Esophagus muscularis mucosa (tissue), 3 donors: ENCODE measurements at regions not wholly inside any gene's neighbourhood (a gene's known extent, or its start where the extent isn't known, plus 50 kb on each side); places are given as distances from the start of the nearest gene placed in this dataset.

ENCODE experiments used
- CTCF ChIP-seq, 3 experiments: fragments of 200-600 bp in 2 of 3; fragments of 450-650 bp in 1 of 3; sonication (generic) in 2 of 3; IDR thresholded peaks; one replicate each; pipeline ENCODE4 v1.5.1; 2017 to 2019; ENCODE audit warnings: antibody characterized with exemption in 3 of 3, mild to moderate bottlenecking in 2 of 3, moderate library complexity in 1 of 3
- POLR2A ChIP-seq: fragments of 450-650 bp; IDR thresholded peaks from one replicate; pipeline ENCODE4 v1.6.1; 2017; ENCODE audit warnings: antibody characterized with exemption, moderate library complexity, mild to moderate bottlenecking, low read depth

DNA sequence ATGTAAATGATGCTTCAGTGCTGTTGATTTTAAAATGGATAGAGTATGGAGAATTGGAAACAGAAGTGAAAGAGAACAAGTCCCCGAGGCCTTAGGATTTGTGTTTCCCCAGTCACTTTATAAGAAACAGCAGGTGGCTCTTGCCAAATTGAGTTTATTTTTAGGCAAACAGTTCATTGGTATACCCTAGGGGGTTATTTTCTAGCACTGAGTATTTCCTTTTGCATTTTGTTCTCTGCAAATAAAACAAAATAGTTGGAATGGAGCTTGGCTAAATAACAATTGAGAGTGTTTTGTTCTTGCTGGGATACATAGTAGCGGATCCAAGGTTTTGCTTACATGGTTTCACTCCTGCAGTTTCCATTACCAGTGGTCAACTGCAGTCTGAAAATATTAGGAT lies 591.1 kb upstream of the C16orf82 start:
- TF ChIP-seq POLR2A (no peak), CTCF (IDR thresholded peaks at IDR 0.05) (no peak)
